SU-DHL-6 (cell line): ENCODE measurements at regions not wholly inside any gene's neighbourhood (a gene's known extent, or its start where the extent isn't known, plus 50 kb on each side); places are given as distances from the start of the nearest gene placed in this dataset.

ENCODE experiments used
- CTCF ChIP-seq: fragments of 200-600 bp; sonication (generic); IDR thresholded peaks from one replicate; pipeline ENCODE4 v1.5.1; 2017; ENCODE audit warnings: antibody characterized with exemption, mild to moderate bottlenecking, low read length, moderate library complexity; ENCODE audit not compliant: insufficient read depth, poor library complexity, severe bottlenecking
- EZH2phosphoT487 ChIP-seq: fragments of 200-600 bp; sonication (generic), shearing (Covaris generic); conservative IDR thresholded peaks from 2 replicates; pipeline ENCODE4 v1.6.1; 2018; ENCODE audit warnings: mild to moderate bottlenecking, antibody characterized with exemption, low read length, moderate library complexity, mixed read lengths

GRCh38 chr5:143692342-143692741 lies 119.6 kb upstream of the HMHB1 start:
- TF ChIP-seq CTCF (no peak), EZH2phosphoT487 (no peak)
